ENCODE measurements at regions not wholly inside any gene's neighbourhood (a gene's known extent, or its start where the extent isn't known, plus 50 kb on each side); places are given as distances from the start of the nearest gene placed in this dataset.
"Not testable (repeated sequence)": the region's sequence is repeated elsewhere in the genome, so short reads cannot be mapped to it uniquely, and the experiment has no call there.

DNA sequence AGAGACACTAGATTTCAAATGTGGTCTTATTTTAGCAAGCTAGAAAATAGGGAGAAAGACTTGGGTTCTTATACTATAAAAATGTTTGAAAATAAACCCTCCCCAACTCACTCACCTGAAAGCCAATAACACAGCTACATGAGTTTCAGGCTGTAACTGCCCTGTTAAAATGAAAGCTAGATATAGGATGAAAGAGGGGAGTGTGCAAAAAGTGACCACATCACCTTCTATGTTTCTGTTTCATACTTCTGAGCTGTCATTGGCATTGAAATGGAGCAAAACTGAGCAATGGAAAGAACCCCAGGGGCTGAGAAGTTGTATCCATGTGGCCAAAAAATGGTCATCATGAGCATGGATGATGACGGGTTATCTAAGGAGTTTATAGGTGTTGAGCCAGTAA lies 148.1 kb upstream of the TENT5A start:
- DNase-seq: no peak

DNA sequence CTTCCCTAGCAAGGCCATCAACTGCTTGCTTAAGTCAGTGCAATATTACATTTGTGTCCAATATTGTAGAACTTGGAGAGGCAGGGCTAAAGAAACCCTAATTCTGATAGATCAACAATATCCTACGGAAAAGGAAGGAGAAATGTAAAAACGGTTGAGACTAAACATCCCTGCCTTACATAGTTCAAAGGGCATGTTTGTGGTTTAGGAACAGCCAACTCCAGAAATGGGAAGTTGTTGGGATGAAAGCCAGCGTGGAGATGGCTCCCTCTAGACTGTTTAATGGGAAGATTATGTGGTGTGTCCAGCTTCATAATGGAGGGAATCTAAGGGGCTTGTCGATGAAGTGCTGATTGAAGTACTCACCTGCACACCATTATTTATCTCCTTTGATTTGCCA lies 145.3 kb upstream of the TENT5A start:
- no peak for DNase-seq

DNA sequence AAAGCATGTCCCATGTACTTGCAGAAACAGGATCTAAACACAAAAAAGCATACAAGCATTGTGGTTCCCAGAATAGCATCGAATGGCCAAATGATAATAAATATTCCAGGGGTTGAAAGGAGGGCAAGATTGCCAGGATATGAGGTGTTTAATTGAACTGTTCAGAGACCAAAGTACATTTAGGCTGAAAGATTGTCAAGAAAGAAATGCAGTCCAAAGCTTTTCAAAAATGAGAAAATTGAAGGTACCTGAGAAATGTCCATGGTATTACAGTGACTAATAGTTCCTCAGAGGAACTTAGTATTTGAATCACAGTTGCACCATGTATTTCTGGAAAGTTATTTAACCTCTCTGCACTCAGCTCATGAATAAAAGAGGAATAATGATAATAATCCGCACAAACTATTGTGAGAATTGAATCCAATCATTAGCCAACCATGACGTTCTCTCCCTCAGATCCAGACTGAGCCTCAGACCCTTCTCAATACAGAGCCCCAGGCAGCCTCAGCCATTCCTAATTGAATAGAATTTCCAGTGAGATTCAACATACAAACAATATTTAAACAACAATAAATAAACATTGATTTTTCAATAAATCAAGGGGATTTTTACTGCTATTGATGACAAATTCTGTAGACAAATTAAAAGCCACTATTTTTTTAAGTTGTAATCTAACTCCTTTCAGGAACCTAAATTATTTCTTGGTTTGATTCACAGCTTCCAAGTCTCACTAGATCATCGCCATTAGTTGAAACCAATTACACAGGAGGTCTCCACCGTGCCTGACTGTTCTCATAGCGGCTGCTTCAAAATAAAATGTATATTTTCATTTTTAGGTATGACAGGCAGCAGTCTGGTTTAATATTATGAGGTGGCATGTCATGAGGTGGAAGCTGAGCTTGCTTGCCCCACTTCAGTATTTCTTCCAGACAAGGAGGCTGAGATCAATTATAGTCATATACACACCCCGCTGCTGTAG lies 144.3 kb upstream of the TENT5A start:
- DNase-seq: no peak

DNA sequence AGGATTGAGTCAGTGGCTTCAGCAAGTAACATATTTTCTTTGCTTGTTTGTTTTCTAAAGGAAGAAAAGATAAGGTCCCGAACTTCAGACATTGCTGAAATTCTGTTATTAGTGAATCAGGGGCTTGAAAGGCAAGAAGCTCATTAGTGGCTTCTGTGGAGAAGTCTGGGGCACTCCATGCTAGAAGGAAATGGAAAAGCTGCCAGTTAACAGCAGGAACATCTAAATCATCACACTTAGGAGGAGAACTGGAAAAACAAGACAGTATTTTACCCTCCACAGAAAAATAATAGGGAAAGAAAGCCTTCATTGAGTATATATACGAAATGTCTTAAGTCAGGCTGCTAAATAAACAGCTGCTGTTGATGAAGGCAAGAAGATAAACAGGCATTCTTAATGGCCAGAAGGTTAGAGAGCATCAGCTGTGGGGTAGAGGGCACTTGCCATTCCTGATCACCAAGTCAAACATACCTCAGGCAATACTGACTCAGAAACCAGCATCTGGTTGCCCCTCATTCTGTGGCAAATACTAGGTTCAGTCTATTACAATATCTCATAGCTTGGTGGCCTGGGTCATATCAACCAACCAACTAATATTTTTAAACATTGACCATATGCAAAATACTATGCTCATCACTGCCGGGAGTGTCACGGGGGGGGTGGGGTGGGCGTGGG lies 143.2 kb upstream of the TENT5A start:
- DNase-seq: no peak

DNA sequence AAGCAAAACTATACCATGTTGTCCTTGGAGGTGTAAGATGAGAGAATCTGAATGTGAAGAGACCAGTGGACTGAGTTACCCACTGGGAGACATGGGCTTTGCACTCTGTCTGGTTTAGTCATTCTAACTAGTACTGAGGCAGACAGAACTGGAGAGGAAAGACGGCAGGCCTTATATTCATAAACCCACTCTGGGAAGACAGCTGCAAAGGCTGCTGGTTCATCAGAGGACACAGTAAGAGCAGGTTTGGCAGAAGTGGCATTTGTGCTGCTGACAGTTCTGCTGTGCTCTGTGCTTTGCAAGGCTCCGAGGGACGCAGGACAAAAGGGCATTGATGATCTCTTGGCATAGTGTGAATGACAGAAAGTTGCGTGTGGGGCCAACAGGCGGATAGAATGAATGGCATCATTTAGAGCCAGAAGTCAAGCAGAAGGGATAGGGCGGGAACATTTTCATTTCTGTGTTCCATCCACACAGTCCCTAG lies 142.3 kb upstream of the TENT5A start:
- DNase-seq: no peak

DNA sequence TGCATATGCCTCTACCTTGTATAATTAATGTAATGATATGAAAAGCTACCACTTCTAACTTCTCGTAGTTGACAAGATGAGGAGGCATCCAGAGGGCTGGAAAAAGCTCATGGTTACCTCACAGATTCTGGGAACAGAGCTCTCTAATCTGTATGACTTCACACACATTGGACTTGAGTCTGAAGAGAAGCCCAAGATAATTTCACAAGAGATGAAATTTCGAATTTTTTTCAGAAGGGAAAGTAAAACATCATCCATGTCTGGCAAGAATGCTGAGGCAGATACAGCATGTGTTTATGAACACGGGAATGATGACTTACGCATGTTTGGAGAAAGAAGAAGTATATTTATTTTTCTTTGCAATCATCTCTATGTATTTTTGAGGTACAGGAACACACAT lies 141.8 kb upstream of the TENT5A start:
- DNase-seq: no peak

DNA sequence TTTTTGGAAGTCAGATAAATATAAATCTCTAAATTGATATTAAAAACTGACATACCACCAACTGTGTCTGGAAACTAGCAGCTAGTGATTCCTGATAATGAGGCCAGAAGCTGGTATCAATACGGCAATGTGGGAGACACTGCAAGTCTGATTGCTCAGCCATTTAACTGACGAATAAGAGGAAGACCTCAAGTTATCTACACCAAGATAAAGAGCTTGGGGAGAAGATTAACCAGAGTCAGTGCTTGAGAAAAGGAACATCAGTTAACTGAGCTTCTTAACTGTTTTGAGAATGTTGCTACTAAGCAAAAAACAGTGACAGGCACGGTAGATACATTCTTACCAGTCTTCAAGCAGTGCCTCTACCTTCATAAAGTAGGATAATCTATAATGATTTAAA lies 140.4 kb upstream of the TENT5A start:
- no peak for DNase-seq

DNA sequence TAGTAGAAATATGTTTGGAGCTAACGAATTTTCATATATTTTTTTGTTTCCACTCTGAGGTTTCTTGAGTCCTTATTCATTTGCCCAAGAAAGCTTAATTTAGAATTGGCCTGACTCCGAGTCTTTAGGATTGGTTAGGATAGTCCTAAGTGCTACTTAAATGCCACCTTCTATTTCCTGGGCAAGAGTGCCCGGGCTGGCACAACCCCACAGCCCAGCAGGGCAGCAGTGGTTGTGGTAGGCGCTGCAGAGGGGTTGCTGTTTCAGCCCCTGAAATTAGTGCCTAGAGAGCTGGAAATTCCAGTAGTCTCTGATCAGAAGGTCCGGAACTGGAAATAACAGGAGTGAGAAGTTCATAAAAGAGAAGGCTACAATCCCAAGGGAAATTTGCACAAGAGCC lies 139.4 kb upstream of the TENT5A start:
- no peak for DNase-seq

DNA sequence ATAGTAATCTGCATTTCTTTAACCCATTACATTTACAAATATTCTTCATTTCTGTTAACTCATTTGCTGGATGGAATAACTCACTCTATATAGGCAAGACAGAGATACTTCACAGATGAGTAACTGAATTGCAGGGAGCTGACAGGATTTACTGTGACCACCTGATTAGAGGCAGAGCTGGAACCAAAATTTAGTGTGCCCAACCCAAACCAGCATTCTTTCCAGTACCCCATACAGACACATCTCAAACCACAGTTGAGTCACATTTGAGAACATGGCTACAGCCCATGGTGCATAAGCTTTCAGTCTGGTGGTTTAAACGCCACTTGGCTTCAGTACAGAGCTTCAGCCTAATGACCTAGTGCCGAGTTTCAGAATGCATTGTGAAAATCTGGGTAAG lies 138.4 kb upstream of the TENT5A start:
- DNase-seq: no peak

DNA sequence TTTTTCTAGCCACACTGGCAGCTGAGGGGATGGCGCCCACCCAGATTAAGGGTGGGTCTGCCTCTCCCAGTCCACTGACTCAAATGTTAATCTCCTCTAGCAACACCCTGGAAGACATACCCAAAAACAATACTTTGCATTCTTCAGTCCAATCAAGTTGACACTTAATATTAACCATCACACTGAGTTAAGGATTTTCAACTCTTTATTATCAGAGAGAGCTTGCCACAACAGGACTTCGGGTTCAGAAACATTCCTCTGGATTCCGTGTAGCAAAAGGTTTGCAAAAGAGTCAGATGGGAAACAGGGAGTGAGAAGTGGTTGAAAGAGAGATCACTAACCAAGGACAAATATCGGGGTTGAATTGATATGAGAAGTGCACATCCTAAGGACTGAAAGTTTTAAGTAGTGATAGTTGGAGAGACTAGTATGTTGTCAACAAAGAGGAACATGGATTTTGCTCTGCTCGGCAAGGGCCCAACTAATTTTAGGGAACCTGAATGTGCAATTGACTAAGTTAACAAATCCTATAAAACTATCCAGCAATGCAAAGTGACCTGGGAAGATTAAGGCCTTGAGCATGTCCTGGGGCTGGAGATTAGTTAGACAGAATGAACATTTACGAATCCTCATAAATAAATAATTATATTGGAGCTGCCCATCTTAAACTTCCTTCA lies 137.0 kb upstream of the TENT5A start:
- no peak for DNase-seq

DNA sequence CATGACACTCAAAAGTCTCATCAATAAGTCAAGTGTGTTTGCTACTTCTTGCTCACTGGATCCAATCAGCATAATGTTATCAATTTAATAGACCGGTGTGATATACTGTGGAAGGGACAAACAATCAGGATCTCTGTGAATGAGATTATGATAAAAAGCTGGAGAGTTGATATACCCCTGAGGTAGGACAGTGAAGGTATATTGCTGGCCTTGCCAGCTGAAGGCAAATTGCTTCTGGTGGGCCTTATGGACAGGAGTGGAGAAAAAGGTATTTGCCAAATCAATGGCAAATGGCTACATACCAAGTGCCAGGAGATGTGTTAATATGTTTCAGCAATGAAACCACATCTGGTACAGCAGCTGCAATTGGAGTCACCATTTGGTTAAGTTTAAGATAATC lies 134.4 kb upstream of the TENT5A start:
- not testable (repeated sequence) for DNase-seq

DNA sequence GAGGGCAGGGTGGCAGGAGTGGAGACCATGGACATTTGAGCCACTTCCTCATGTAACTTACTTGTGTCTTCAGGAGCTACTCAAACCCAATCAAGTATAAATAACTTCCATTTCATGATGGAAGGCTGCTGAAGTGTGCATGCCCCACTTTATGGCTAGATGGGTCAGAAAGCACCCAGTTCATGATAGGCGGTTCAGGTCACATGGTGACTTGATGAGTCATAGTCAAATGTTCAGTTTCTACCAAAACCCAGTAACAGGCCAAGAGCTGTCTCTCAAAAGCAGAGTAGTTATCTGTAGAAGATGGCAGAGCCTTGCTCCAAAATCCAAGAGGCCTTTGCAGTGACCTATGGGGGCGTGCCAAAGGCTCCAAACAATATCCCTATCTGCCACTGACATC lies 133.7 kb upstream of the TENT5A start:
- no peak for DNase-seq

DNA sequence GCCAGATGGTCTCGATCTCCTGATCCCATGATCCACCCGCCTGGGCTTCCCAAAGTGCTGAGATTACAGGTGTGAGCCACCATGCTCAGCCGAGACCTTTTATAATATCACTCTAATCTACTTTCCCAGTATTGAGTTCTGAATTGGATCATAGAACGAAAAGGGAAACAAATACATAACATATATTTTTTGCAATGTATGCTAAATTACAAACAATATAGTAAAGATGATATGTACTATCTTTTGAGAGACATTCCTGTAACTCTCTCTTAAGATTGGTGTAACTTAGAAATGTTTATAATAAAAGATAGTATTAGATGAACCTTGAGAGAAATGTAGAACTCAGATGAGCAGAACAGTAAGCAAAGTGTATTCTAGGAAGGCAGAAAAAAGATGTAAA lies 129.2 kb upstream of the TENT5A start:
- no peak for DNase-seq

DNA sequence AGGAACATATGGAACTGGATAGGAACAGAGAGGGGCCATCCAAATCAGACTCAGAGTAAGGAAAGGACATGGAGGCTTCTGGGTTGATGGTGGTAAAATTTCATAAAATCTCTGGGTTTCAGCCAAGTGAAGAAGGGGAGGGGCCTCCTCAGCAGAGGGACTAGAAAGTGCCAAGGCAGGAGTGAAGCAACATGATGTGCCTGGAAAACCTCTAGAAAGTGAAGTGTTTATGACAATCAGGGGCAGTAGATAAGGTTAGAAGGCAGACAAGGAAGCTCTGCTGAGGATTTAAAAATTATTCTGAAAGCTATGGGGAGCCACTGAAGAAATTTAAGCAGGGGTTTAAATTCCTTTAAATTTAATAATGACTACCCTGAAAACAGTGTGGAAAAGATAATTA lies 126.0 kb upstream of the TENT5A start:
- no peak for DNase-seq

DNA sequence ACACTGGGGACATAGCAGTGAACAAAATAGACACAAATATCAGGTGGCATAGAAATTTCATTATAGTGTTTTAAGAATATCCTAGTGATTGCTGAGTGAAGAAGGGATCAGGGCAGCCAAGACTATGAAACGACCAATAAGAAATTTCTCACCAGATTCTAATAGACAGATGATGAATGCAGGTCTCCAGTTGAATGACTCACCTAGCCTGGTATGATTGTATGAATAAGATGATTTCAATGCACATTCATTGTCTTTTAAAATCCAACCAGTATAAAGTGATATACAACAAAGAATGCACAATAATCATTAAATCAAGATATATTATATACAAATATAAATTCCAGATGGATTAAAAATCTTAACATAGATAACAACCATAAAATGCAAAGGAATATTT lies 124.5 kb upstream of the TENT5A start:
- no peak for DNase-seq

DNA sequence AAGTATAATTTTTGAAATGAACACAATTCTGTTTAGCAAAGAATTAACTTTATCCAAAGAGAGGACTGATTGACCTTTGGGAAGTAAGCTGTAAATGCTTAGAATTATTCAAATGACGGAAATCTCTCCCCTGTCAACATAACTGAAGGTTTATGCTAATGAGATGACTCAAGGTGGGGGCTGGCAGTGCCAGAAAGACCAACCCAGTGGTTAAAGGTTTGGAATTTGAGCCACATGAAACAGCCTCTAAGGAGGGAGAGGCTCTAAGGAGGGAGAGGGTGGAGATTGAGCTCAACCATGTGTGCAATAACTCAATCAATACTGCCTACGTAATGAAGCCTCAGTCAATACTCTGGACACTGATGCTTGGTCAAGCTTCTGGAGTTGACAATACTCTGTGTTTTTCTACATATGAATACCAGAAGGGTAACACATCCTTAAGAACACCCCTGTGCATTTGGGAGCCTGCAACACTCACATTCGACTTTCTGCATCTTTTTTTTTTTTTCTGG lies 123.4 kb upstream of the TENT5A start:
- no peak for DNase-seq

DNA sequence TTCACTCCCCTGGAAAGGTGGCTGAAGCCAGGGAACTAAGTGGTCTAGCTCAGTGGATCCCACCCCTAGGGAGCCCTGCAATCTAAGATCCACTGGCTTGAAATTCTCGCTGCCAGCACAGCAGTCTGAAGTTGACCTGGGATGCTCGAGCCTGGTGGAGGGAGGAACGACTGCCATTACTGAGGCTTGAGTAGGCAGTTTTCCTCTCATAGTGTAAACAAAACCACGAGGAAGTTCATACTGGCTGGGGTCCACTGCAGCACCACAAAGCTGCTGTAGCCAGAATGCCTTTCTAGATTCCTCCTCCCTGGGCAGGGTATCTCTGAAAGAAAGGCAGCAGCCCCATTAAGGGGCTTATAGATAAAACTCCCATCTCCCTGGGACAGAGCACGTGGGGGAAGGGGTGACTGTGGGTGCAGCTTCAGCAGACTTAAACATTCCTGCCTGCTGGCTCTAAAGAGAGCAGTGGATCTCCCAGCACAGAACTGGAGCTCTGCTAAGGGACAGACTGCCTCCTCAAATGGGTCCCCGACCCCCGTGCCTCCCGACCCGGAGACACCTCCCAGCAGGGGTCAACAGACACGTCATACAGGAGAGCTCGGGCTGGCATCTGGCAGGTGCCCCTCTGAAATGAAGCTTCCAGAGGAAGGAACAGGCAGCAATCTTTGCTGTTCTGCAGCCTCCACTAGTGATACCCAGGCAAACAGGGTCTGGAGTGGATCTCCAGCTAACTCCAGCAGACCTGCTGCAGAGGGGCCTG lies 117.4 kb upstream of the TENT5A start:
- DNase-seq: not testable (repeated sequence)

DNA sequence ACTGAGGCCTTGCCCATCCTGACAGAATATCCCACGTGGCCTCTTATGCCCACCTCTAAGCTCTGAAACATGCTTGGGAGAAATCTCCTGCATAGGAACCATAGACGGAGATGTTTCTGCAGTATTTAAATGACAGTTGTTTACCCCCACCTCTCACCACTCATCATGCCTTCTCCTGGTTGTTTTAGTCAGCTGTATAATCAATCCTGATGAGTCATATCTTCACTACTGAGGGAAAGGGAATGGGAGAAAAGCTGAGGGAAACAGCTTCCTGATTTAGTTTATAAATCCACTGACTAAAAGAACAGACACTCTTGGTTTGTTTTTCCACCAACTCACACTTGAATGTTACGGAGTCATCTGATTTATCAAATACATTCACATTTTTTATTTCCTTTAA lies 113.2 kb upstream of the TENT5A start:
- no peak for DNase-seq

DNA sequence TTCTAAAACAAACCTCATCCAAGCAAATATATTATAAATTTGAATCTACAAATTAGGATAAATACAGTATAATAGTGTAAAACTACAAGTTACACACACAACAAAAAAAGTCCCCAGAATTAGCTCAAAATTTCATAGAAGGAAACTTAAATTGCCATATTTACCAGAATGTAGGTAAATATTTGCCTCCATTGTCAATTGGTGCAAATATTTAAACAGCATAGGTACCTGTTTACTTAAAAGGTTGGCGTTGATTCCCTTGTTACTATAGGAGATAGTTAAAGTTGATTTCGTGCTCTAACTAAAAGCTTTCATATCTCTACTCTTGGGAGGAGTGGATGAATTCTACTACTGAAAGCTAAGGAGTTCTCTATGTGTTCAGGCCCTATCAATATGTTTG lies 111.6 kb upstream of the TENT5A start:
- no peak for DNase-seq

DNA sequence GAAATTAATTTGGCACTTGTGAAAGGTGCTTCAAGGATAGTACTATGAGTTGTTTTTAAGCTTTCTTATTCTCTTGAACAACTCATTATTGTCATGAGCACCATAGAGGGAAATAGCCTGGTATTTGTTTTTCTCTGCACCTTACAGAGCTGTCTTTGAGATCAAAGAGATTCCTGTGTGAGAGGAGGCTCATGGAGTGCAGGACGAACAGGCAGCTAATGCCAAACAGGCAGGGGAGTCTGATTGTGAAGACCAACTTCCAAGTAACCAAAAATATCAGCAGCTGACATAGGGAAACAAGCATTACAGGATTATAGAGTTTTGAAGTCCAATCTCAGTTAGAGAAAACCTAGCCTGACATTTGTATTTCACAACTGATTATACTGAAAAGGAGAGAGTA lies 110.6 kb upstream of the TENT5A start:
- DNase-seq: no peak

DNA sequence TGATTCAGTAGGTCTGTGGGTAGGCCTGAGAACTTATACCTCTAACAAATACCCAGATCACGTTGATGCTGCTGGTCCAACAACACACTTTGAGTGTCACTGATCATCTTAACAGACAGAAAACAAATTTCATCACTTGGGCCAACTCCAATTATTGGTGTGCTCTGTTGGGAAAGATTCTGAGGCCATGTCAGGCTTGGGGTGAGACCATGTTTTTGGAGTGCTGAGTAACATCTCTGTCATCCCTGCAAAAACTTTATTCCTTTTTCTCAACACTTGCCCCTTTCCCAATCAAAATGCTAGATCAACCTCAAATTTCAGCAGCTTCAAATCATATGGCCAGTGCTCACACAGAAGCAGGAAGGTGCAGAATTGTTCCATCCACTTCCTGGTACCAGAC lies 108.8 kb upstream of the TENT5A start:
- no peak for DNase-seq

DNA sequence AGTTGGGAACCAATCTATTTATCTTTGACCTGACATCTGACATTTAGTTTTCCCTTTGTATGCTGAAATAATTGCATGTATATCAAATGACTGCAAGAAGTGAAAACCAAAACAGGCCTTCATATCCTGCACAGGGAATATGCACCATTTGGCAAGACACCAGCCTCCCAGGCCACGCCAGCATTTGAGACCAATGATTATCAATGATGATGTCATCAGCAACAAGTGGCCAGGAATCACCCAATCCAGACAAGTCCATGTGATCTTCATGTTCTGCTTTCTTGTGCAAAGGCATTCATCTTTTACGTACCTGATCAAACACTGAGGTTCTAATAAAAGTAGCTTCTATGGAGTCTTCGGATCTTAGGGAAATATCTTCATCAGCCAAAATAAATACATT lies 107.4 kb upstream of the TENT5A start:
- DNase-seq: no peak

DNA sequence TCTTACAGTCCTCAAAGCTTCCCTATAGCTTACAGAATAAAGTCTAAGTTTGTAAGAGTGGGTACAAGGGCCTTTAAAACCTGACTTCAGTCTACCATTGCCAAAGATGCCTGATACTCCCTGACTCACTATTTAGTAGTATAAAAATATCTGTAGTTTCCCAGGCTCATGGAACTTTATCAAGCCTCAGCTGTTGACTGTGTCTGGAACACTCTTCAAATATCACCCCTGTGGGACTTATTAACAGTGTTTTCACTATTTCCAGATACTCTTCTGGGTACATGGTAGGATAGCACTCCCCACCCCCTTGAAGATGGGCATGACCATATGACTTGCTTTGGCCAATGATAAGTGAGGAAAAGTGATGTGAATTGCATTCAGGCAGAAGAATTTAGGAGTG lies 105.3 kb upstream of the TENT5A start:
- no peak for DNase-seq
